ENCODE measurements at regions not wholly inside any gene's neighbourhood (a gene's known extent, or its start where the extent isn't known, plus 50 kb on each side); places are given as distances from the start of the nearest gene placed in this dataset.

DNA sequence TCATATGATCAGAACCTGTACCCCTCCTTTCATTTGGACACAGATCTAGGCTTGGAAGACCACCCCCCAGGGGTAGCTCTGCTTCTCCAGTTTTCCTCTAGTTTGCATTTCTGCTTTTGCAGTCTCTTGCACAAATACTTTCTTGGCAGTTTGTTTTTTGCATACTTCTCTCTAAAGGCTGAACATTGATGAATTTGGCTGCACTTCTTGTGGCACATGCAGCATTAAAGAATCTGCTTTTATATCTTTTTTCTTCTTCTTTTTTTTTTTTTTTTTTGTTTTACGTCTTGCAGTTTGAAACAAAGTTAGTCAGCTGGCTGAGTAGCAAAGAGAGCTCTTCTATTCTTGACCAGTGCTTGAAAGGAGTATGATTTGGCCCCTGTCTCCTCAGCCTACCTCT, 273.0 kb downstream of the GLUD2 start:
- intact Hi-C loops (cut with micrococcal nuclease) = no loop called here
- Mint-ChIP-seq H3K9me3 (no peaks in the 10 kb centered on the region), H3K27ac (no peak overlapping the region), H3K4me3 (no peak overlapping the region), H3K36me3 (ENCODE audit: low read depth) (no peaks in the 10 kb centered on the region), H3K4me1 (ENCODE audit: low read depth) (no peaks in the 10 kb centered on the region), H3K27me3 (peaks cover 4% of the 10 kb centered on the region)
- ATAC-seq (no peak), DNase-seq (no peak)
- TF ChIP-seq, protein P1, sequence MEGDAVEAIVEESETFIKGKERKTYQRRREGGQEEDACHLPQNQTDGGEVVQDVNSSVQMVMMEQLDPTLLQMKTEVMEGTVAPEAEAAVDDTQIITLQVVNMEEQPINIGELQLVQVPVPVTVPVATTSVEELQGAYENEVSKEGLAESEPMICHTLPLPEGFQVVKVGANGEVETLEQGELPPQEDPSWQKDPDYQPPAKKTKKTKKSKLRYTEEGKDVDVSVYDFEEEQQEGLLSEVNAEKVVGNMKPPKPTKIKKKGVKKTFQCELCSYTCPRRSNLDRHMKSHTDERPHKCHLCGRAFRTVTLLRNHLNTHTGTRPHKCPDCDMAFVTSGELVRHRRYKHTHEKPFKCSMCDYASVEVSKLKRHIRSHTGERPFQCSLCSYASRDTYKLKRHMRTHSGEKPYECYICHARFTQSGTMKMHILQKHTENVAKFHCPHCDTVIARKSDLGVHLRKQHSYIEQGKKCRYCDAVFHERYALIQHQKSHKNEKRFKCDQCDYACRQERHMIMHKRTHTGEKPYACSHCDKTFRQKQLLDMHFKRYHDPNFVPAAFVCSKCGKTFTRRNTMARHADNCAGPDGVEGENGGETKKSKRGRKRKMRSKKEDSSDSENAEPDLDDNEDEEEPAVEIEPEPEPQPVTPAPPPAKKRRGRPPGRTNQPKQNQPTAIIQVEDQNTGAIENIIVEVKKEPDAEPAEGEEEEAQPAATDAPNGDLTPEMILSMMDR (IDR thresholded peaks at IDR 0.05) = no peak
- ChIA-PET POLR2A (no interaction called here), CTCF (no interaction called here)

DNA sequence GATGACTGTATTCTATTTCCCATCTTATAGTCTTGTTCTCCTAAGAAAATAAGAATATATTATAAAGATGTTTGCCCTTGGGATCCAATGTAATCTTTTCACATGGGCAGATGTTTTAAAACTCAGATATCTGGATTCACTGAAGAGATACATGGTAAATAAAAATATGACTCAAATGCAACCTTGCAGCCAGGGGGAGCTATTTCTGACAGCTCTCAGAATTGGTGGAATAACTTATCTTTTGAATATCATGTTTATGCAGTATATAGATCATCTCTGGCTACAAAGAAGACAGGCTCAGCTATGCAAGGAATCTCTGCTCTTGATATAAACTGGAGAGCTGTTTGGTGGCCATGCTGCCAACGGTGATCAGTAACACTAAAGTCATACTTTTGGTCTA, 274.7 kb downstream of the GLUD2 start:
- ATAC-seq (no peak), DNase-seq (peak; percentile 2)
- CTCF ChIA-PET = interaction anchor here (0.9 to 1.4 kb wide), 3 partner anchors 8 to 11 kb away, joined by 3 to 4 read pairs (median 3); no protein-coding TSS in a partner anchor
- Mint-ChIP-seq H3K4me3 (no peak overlapping the region), H3K9me3 (no peaks in the 10 kb centered on the region), H3K4me1 (ENCODE audit: low read depth) (no peaks in the 10 kb centered on the region), H3K27ac (no peak overlapping the region), H3K36me3 (ENCODE audit: low read depth) (no peaks in the 10 kb centered on the region), H3K27me3 (peaks cover 4% of the 10 kb centered on the region)
- TF ChIP-seq, protein P1 (IDR thresholded peaks at IDR 0.05) = peak; percentile 22
- intact Hi-C loops (cut with micrococcal nuclease) = no loop called here
- POLR2A ChIA-PET = no interaction called here

DNA sequence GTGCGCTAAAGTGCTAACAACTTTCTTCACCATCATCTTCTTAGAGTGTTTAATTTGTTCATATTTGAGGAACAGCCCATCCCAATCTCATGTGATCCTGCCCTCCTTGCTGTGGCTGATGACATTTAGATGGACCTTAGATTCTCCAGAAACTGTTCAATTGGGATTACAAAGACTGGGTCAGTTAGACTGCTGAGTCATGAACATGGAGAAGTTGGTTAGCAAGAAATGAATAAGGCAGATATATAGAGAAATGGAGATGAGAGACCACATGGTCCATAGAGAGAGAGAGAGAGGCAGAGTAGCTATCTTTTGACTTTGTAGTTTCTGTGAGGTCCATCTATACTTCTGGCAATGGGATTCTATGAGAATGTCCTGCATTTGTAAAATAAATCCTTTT, 275.9 kb downstream of the GLUD2 start:
- Mint-ChIP-seq H3K36me3 (ENCODE audit: low read depth) (no peaks in the 10 kb centered on the region), H3K27me3 (peaks cover 4% of the 10 kb centered on the region), H3K4me3 (no peak overlapping the region), H3K4me1 (ENCODE audit: low read depth) (no peaks in the 10 kb centered on the region), H3K27ac (no peak overlapping the region), H3K9me3 (no peaks in the 10 kb centered on the region)
- POLR2A ChIA-PET = no interaction called here
- ATAC-seq = no peak
- intact Hi-C loops (cut with micrococcal nuclease) = no loop called here
- CTCF ChIA-PET = no interaction called here
- DNase-seq = no peak
- TF ChIP-seq, protein P1 (IDR thresholded peaks at IDR 0.05) = no peak

DNA sequence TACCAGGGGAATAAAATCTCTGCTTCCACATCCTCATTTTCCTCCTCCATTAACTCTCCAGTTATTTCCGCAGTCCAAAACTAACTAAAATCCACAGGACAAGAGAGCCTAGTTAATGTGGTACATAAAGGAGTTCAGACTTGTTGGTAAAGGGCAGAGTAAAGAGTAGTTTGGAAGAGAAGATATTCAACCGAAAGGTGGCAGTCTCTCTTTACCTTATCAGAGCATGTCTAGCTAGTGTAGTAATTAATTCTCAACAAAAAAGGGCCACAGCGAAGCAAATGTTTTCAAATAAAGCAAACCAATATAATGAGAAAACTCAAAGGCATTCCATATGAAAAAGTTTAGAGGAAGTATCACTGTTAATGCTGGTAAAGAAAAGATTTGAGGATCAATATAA, 286.5 kb downstream of the GLUD2 start:
- Mint-ChIP-seq H3K9me3 (no peaks in the 10 kb centered on the region), H3K36me3 (ENCODE audit: low read depth) (no peaks in the 10 kb centered on the region), H3K27me3 (no peaks in the 10 kb centered on the region), H3K4me3 (no peak overlapping the region), H3K27ac (no peak overlapping the region), H3K4me1 (ENCODE audit: low read depth) (no peaks in the 10 kb centered on the region)
- intact Hi-C loops (cut with micrococcal nuclease) = no loop called here
- ATAC-seq (no peak), DNase-seq (no peak)
- POLR2A ChIA-PET = no interaction called here
- CTCF ChIA-PET = no interaction called here
- TF ChIP-seq, protein P1 (IDR thresholded peaks at IDR 0.05) = no peak

DNA sequence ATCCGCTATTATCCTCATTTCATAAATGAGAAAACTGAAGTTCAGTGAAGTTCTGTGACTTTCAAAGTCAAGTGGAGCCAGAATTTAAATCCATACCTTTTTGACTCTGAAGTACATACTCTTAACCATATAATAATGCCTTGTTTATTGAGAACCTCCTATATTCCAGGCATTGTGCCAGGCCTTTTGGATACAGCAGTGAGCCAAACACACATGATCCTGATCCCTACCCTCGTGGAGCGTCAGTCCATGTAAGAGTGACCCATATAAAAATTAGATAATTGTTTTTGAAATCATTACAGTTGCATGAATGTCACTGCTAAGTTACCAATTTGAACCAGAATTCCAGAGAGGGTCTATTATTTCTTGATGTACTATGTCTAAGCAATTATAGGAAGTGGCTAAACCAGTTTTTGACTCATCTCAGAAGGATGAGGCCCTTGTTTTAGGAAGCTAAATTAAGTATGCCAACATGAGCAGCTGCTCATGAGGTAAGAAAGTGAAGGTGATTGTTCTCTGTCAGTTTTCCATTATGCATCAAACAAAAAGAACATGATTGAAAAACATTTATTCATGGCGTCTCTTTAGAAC, 289.5 kb downstream of the GLUD2 start:
- Mint-ChIP-seq H3K27me3 (no peaks in the 10 kb centered on the region), H3K36me3 (ENCODE audit: low read depth) (no peaks in the 10 kb centered on the region), H3K4me1 (ENCODE audit: low read depth) (no peaks in the 10 kb centered on the region), H3K9me3 (no peaks in the 10 kb centered on the region), H3K4me3 (no peak overlapping the region), H3K27ac (no peak overlapping the region)
- ChIA-PET POLR2A (no interaction called here), CTCF (no interaction called here)
- DNase-seq (no peak), ATAC-seq (no peak)
- intact Hi-C loops (cut with micrococcal nuclease) = no loop called here
- TF ChIP-seq, protein P1 (IDR thresholded peaks at IDR 0.05) = no peak

Measured in activated CD8-positive, alpha-beta T cell treated with anti-CD3 and anti-CD28 coated beads for 36 hours (primary cell).